ENCODE measurements at regions not wholly inside any gene's neighbourhood (a gene's known extent, or its start where the extent isn't known, plus 50 kb on each side); places are given as distances from the start of the nearest gene placed in this dataset.

DNA sequence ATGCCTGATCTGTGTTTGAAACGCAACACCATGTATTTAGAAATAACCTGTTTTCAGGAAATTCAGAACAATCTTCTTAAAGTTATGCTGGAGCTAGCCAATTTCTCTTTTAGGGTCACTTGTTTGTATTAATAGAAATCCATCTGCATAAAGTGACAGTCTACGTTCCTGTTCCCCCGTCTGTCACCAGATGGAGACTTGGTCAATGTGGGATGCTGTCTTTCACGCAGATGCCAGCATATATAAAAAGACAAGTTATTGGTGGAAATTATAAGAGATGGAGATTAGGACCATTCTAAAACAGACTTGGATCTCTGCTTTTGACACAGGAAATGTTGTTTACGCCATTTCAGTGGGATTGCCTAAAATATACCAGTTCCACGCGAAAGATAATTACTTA lies 162.5 kb upstream of the STMND1 start:
- Histone ChIP-seq H3K4me2 (ENCODE audit: low read length) (no peak overlapping the region), H3K9me2 (ENCODE audit: insufficient read depth, low read length) (no peaks in the 10 kb centered on the region), H3K4me3 (ENCODE audit: low read length) (no peak overlapping the region), H3K79me2 (replicated peaks; ENCODE audit: insufficient read depth, low read length) (no peaks in the 10 kb centered on the region), H3K27me3 (ENCODE audit: insufficient read depth, low read depth, low read length) (no peaks in the 10 kb centered on the region), H4K20me1 (ENCODE audit: insufficient read depth) (no peaks in the 10 kb centered on the region), H3K9me3 (ENCODE audit: low read length) (no peaks in the 10 kb centered on the region), H2AFZ (ENCODE audit: low read depth, low read length) (no peak overlapping the region), H3K27ac (ENCODE audit: low read length) (no peak overlapping the region), H3K36me3 (ENCODE audit: insufficient read depth, low read length) (no peaks in the 10 kb centered on the region), H3F3A (ENCODE audit: insufficient read depth, low read length, poor library complexity, severe bottlenecking) (no peaks in the 10 kb centered on the region), H3K9ac (ENCODE audit: low read length) (no peak overlapping the region)
- TF ChIP-seq EP300 (conservative IDR thresholded peaks at IDR 0.05; ENCODE audit: poor library complexity, severe bottlenecking) (no peak), EZH2 (IDR thresholded peaks at IDR 0.05; ENCODE audit: borderline replicate concordance, insufficient read depth, low read length, poor library complexity, severe bottlenecking) (no peak), RAD21 (conservative IDR thresholded peaks at IDR 0.05) (no peak), POLR2AphosphoS5 (IDR thresholded peaks at IDR 0.05) (no peak), SMC3 (conservative IDR thresholded peaks at IDR 0.05; ENCODE audit: poor library complexity) (no peak), TAF1 (IDR thresholded peaks at IDR 0.05; ENCODE audit: low read depth) (no peak), MXI1 (conservative IDR thresholded peaks at IDR 0.05; ENCODE audit: poor library complexity, severe bottlenecking) (no peak)
- TF ChIP-seq, protein P1, sequence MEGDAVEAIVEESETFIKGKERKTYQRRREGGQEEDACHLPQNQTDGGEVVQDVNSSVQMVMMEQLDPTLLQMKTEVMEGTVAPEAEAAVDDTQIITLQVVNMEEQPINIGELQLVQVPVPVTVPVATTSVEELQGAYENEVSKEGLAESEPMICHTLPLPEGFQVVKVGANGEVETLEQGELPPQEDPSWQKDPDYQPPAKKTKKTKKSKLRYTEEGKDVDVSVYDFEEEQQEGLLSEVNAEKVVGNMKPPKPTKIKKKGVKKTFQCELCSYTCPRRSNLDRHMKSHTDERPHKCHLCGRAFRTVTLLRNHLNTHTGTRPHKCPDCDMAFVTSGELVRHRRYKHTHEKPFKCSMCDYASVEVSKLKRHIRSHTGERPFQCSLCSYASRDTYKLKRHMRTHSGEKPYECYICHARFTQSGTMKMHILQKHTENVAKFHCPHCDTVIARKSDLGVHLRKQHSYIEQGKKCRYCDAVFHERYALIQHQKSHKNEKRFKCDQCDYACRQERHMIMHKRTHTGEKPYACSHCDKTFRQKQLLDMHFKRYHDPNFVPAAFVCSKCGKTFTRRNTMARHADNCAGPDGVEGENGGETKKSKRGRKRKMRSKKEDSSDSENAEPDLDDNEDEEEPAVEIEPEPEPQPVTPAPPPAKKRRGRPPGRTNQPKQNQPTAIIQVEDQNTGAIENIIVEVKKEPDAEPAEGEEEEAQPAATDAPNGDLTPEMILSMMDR (IDR thresholded peaks at IDR 0.05; ENCODE audit: poor library complexity, severe bottlenecking), result no peak
- TF ChIP-seq, protein P2, sequence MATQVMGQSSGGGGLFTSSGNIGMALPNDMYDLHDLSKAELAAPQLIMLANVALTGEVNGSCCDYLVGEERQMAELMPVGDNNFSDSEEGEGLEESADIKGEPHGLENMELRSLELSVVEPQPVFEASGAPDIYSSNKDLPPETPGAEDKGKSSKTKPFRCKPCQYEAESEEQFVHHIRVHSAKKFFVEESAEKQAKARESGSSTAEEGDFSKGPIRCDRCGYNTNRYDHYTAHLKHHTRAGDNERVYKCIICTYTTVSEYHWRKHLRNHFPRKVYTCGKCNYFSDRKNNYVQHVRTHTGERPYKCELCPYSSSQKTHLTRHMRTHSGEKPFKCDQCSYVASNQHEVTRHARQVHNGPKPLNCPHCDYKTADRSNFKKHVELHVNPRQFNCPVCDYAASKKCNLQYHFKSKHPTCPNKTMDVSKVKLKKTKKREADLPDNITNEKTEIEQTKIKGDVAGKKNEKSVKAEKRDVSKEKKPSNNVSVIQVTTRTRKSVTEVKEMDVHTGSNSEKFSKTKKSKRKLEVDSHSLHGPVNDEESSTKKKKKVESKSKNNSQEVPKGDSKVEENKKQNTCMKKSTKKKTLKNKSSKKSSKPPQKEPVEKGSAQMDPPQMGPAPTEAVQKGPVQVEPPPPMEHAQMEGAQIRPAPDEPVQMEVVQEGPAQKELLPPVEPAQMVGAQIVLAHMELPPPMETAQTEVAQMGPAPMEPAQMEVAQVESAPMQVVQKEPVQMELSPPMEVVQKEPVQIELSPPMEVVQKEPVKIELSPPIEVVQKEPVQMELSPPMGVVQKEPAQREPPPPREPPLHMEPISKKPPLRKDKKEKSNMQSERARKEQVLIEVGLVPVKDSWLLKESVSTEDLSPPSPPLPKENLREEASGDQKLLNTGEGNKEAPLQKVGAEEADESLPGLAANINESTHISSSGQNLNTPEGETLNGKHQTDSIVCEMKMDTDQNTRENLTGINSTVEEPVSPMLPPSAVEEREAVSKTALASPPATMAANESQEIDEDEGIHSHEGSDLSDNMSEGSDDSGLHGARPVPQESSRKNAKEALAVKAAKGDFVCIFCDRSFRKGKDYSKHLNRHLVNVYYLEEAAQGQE (IDR thresholded peaks at IDR 0.05; ENCODE audit: borderline replicate concordance), result no peak

DNA sequence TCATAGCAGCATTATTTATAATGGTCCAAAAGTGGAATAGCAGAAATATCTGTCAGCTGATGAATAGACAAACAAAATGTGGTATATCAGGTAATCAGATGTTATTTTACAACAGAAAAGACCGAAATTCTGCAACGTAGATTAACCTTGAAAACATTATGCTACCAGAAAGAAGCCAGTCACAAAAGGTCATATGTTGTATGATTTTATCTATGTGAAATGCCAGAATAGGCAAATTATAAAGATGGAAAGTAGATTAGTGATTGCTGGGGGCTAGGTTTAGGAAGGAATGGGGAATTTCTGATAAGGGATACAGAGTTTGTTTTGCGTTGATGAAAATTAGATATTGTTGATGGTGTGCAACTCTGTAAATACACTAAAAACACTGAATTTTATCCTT lies 165.0 kb upstream of the STMND1 start:
- Histone ChIP-seq H3K4me3 (ENCODE audit: low read length) (no peak overlapping the region), H3K79me2 (replicated peaks; ENCODE audit: insufficient read depth, low read length) (no peaks in the 10 kb centered on the region), H3K9me2 (ENCODE audit: insufficient read depth, low read length) (no peaks in the 10 kb centered on the region), H3F3A (ENCODE audit: insufficient read depth, low read length, poor library complexity, severe bottlenecking) (no peaks in the 10 kb centered on the region), H3K4me2 (ENCODE audit: low read length) (no peak overlapping the region), H3K9me3 (ENCODE audit: low read length) (no peaks in the 10 kb centered on the region), H2AFZ (ENCODE audit: low read depth, low read length) (no peak overlapping the region), H3K27me3 (ENCODE audit: insufficient read depth, low read depth, low read length) (no peaks in the 10 kb centered on the region), H3K27ac (ENCODE audit: low read length) (no peak overlapping the region), H3K9ac (ENCODE audit: low read length) (no peak overlapping the region), H4K20me1 (ENCODE audit: insufficient read depth) (no peaks in the 10 kb centered on the region), H3K36me3 (ENCODE audit: insufficient read depth, low read length) (no peaks in the 10 kb centered on the region)
- TF ChIP-seq EP300 (conservative IDR thresholded peaks at IDR 0.05; ENCODE audit: poor library complexity, severe bottlenecking), result no peak
- TF ChIP-seq MXI1 (conservative IDR thresholded peaks at IDR 0.05; ENCODE audit: poor library complexity, severe bottlenecking), result no peak
- no peak for TF ChIP-seq POLR2AphosphoS5 (IDR thresholded peaks at IDR 0.05)
- no peak for TF ChIP-seq RAD21 (conservative IDR thresholded peaks at IDR 0.05)
- TF ChIP-seq, protein P2 (IDR thresholded peaks at IDR 0.05; ENCODE audit: borderline replicate concordance), result no peak
- TF ChIP-seq SMC3 (conservative IDR thresholded peaks at IDR 0.05; ENCODE audit: poor library complexity), result no peak
